Aorta (tissue), 5 donors: ENCODE measurements at regions not wholly inside any gene's neighbourhood (a gene's known extent, or its start where the extent isn't known, plus 50 kb on each side); places are given as distances from the start of the nearest gene placed in this dataset.

Source experiments
- ATAC-seq: fragments of 200-7000 bp; cut with Tn5 transposase; one replicate; pipeline ENCODE4 v1.9.1; 2022; ENCODE audit warnings: moderate library complexity; ENCODE audit not compliant: low FRiP score
- DNase-seq, 2 donors: peaks; one replicate each; pipeline ENCODE4 v3.0.0-alpha.2; 2020
- H3K27ac ChIP-seq, 2 donors: one replicate each; pipeline ENCODE4 v1.5.1; 2013; ENCODE audit warnings: low read length in 2 of 2, mild to moderate bottlenecking in 2 of 2, moderate library complexity in 2 of 2, control low read depth in 1 of 2, inconsistent platforms in 1 of 2, low read depth in 1 of 2
- H3K27me3 ChIP-seq, 2 donors: one replicate each; pipeline ENCODE4 v1.6.1; 2013; ENCODE audit warnings: control low read depth in 1 of 2, low read length in 1 of 2, mild to moderate bottlenecking in 1 of 2, moderate library complexity in 1 of 2; ENCODE audit not compliant: insufficient read depth in 2 of 2, control insufficient read depth in 1 of 2
- H3K36me3 ChIP-seq, 2 donors: one replicate each; pipeline ENCODE4 v1.6.1; 2013; ENCODE audit warnings: control low read depth in 1 of 2, low read length in 1 of 2, mild to moderate bottlenecking in 1 of 2; ENCODE audit not compliant: insufficient read depth in 2 of 2, control insufficient read depth in 1 of 2
- H3K4me1 ChIP-seq, 2 donors: one replicate each; pipeline ENCODE4 v1.6.1; 2013; ENCODE audit warnings: low read length in 2 of 2, control low read depth in 1 of 2, mild to moderate bottlenecking in 1 of 2, moderate library complexity in 1 of 2; ENCODE audit not compliant: insufficient read depth in 2 of 2, control insufficient read depth in 1 of 2
- H3K4me3 ChIP-seq, 2 donors: one replicate each; pipeline ENCODE4 v1.5.1; 2013; ENCODE audit warnings: low read length in 2 of 2, control low read depth in 1 of 2, mild to moderate bottlenecking in 1 of 2
- H3K9me3 ChIP-seq: one replicate; pipeline ENCODE4 v1.6.1; 2013; ENCODE audit warnings: mild to moderate bottlenecking, low read length; ENCODE audit not compliant: control insufficient read depth
- WGBS, 2 donors: extraction: QIAGEN DNeasy Blood & Tissue Kit; methylation state at CpG; one replicate each; pipeline ENCODE4 v1.1.7; 2013; 5-methylcytosine and 5-hydroxymethylcytosine counted together
- intact Hi-C, 2 donors: fragments of 100-400 bp; cut with DNase I; formaldehyde crosslinking; loops; one replicate each; pipeline versions ENCODE4 v1.14.2 to v1.15.0; 2022
- donor health status: healthy with polysubstance abuse.
- donor health status: Bipolar disorder and iron deficiency.
- donor health status: DM: no; HTN: no; CAD: no.
- donor health status: DM: no; HTN: no; CAD: no.
- donor health status: DM: yes; HTN: yes; CAD: no.

DNA sequence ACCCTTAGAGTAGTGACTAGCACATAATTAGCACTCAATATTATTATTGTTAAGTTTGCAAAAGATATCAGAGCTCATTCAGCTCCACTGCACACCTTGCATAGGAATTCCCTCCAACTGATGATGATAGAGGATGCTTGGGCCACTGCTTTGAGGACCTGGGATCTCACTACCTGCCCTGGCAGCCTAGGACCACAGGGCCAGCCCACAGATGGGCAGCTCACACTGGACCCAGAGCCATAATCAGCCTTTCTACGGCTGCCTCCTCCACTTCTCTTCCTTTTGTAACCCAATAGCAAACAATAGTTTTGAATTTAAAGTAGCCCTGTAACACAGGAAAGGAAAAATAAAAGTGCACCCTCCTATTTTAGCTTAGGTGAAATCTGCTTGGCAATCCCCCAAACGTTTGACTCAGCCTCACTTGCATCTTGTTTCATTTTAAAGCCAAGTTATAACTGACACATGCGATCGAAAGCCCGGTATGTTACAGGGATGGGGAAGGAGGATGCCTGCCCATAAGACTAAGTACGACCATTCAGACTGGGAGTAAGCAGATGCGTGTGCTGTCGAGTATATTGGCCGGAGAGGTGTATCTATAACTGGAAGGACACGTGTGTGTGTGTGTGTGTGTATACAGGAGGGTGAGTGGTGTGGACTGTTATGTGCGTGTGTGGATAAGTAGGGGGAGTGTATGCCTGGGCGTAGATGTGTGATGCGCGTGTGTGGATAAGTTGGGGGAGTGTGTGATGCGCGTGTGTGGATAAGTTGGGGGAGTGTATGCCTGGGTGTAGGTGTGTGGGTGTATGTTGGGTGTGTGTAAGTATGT, 65.9 kb downstream of the CPN2 start:
- Histone ChIP-seq H3K27ac (no peak overlapping the region), H3K27me3 (no peaks in the 10 kb centered on the region), H3K36me3 (no peaks in the 10 kb centered on the region), H3K9me3 (no peaks in the 10 kb centered on the region), H3K4me1 (no peaks in the 10 kb centered on the region), H3K4me3 (no peak overlapping the region)
- peak in 1 of 2 donors; percentile 39 for DNase-seq
- ATAC-seq, result no peak
- WGBS, 2 donors, result 67 to 69% methylated on average over 16 of the region's 16 CpGs
- intact Hi-C loops, result no loop called here

DNA sequence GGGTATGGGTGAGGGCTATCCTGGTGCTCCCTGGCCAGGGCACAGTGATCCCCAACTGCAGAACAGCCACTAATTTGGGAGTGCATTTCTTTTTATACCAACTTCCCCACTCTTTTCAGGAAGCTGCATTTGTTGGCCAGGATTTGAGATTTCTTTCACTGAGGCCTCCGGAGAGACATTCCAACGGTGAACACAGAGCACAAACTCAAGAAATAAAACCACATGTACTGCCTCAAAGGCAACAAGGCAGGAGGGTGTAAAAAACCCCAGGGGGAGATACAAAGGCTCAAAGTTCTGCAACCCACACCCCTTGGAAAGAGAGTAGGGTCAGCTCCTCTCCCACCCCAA, 65.3 kb downstream of the CPN2 start:
- no peak for DNase-seq
- Histone ChIP-seq H3K9me3 (no peaks in the 10 kb centered on the region), H3K27me3 (no peaks in the 10 kb centered on the region), H3K27ac (no peak overlapping the region), H3K4me3 (no peak overlapping the region), H3K36me3 (no peaks in the 10 kb centered on the region), H3K4me1 (no peaks in the 10 kb centered on the region)
- intact Hi-C loops, result no loop called here
- WGBS, 2 donors, result 2 to 3% methylated on average over 2 of the region's 2 CpGs
- no peak for ATAC-seq

DNA sequence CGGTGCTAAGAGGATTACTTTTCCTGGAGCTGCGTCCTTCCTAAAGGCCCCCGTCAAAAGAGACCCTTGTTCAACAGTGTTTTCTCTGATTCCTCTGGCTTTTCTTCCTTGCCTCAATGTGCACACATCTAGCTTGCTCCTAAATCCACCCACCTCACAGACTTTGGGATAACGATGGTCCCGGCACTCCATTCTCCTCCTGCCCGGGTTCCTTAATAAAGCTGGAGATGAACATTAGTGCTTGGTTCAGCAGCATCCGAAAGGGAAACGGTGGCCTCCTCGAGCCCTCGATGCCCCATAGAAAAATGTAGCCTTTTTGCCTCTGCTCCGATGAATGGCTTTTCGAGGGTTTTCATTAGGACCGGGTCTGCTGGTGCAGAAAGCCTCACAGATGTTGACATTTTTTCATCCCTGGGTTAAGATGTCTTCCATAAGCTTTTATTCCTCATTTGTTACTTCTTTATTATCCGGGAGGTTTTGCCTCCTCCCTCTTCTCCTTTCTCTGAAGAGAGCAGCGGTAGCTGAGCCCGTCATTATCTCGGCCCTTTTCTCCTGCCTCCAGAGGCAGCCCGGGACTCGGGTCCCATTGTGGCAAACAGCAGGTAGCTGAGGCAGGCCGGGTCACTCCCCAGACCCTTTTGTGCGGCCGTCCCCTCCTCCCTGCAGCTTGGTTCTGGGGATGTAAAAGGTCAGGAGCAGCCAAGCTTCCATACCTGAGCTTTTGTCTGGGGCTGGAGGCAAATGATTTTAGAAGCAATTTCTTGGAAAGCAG, 64.6 kb downstream of the CPN2 start:
- 93 to 94% methylated on average over 22 of the region's 22 CpGs for WGBS, 2 donors
- intact Hi-C loops, result no loop called here
- Histone ChIP-seq H3K4me1 (no peaks in the 10 kb centered on the region), H3K27me3 (no peaks in the 10 kb centered on the region), H3K36me3 (no peaks in the 10 kb centered on the region), H3K4me3 (no peak overlapping the region), H3K27ac (no peak overlapping the region), H3K9me3 (no peaks in the 10 kb centered on the region)
- peak in 1 of 2 donors; percentile 51 for DNase-seq
- no peak for ATAC-seq

DNA sequence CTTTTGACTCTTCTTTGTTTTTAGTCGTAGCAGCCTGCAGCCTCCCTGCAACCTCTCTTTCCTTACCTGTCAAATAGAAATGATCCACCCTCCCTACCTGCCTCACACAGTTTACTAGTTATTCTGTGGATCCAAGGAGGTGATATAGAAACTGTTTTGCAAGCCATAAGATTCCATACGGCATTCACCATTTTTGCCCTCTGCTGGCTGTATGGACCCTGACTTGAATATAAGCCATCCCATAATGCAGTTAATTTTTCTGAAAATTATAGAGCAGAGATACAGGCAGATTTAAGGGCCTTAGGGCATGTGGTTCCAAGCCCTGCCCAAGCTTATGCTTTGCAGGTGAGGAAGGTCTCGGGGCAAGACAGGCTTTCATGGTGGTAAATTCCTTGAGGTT, 63.8 kb downstream of the CPN2 start:
- Histone ChIP-seq H3K4me1 (no peaks in the 10 kb centered on the region), H3K4me3 (no peak overlapping the region), H3K9me3 (no peaks in the 10 kb centered on the region), H3K27ac (no peak overlapping the region), H3K36me3 (no peaks in the 10 kb centered on the region), H3K27me3 (no peaks in the 10 kb centered on the region)
- intact Hi-C loops, result no loop called here
- 95% methylated on average over 3 of the region's 3 CpGs for WGBS, 2 donors
- DNase-seq (no peak), ATAC-seq (no peak)

DNA sequence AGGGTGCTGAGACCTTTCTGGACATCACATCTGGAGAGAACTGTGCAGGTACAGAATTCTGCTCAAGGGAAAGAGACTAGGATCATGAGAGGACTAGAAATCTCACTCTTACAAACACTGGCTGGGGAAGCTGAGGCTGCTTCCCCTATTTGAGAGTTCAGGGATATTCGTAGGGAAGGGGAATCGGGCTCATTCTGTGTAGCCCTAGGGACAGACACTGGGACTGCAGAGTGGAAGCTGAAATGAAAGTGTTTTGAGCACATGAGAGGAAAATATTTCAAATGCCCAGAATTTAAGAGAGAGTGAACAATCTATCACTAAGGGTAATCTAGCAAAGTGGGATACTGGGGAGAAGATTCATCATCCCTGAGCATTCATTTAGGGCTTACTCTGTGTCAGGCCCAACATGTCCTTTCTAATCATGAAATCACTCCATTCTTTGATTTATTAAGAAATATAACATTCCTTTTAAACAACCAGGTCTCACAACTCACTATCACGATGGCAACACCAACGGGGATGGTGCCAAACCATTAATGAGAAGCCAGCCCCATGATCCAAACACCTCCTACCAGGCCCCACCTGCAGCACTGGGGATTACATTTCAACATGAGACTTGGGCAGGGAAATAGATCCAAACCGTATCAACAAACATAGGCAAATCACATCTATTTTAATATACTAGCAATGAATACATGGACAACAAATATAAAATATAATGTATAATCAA, 63.0 kb downstream of the CPN2 start:
- Histone ChIP-seq H3K4me3 (no peak overlapping the region), H3K27me3 (no peaks in the 10 kb centered on the region), H3K4me1 (no peaks in the 10 kb centered on the region), H3K36me3 (no peaks in the 10 kb centered on the region), H3K9me3 (no peaks in the 10 kb centered on the region), H3K27ac (no peak overlapping the region)
- ATAC-seq (no peak), DNase-seq (peak in 1 of 2 donors; percentile 23)
- intact Hi-C loops, result no loop called here
- 94 to 98% methylated on average over 5 of the region's 5 CpGs for WGBS, 2 donors
